IMR-90 (cell line): ENCODE measurements at regions not wholly inside any gene's neighbourhood (a gene's known extent, or its start where the extent isn't known, plus 50 kb on each side); places are given as distances from the start of the nearest gene placed in this dataset.

Experiments
- ATAC-seq: fragments of 200-7000 bp; cut with Tn5 transposase; 2 replicates; pipeline ENCODE4 v1.9.1; 2020; ENCODE audit warnings: low read depth, mild to moderate bottlenecking, moderate library complexity
- BruUV-seq: library from RNA; stranded (reverse); fragments of 400-500 nt; replicated peaks from 2 replicates; lab custom pipeline; 2021; lab: Mats Ljungman, UMichigan
- CTCF ChIA-PET: fragments of 300-600 bp; formaldehyde crosslinking; extraction: SDS; loops from one replicate; lab custom pipeline; 2021; ENCODE audit warnings: antibody characterized with exemption; lab: Yijun Ruan, JAX
- POLR2A ChIA-PET: fragments of 300-600 bp; sonication (Branson Sonifier 250); formaldehyde crosslinking; loops from one replicate; lab custom pipeline; 2022; ENCODE audit warnings: antibody characterized with exemption; ENCODE audit not compliant: unreplicated experiment; lab: Charles Lee
- DNase-seq: peaks from one replicate; pipeline ENCODE4 v3.0.0; 2013
- H2AFZ ChIP-seq: replicated peaks from 2 replicates; pipeline ENCODE3; 2013; ENCODE audit warnings: low read length, mild to moderate bottlenecking; ENCODE audit not compliant: poor library complexity
- H2AK5ac ChIP-seq: 2 replicates; pipeline ENCODE4 v1.6.1; 2013; ENCODE audit warnings: low read depth, low read length, inconsistent platforms
- H2AK9ac ChIP-seq: replicated peaks from 2 replicates; pipeline ENCODE3; 2013; ENCODE audit warnings: mild to moderate bottlenecking, low read depth, low read length, moderate library complexity; ENCODE audit not compliant: poor library complexity
- H2BK120ac ChIP-seq: 2 replicates; pipeline ENCODE4 v1.6.1; 2013; ENCODE audit warnings: low read depth, low read length, inconsistent platforms
- H2BK15ac ChIP-seq: 3 replicates; pipeline ENCODE4 v1.6.1; 2013; ENCODE audit warnings: low read depth, low read length, inconsistent platforms
- H2BK20ac ChIP-seq: 2 replicates; pipeline ENCODE4 v1.6.1; 2013; ENCODE audit warnings: low read depth, mild to moderate bottlenecking, inconsistent platforms, low read length, moderate library complexity
- H2BK5ac ChIP-seq: 2 replicates; pipeline ENCODE4 v1.6.1; 2013; ENCODE audit warnings: mild to moderate bottlenecking, low read depth, low read length, inconsistent platforms; ENCODE audit not compliant: poor library complexity, severe bottlenecking
- H3K14ac ChIP-seq: replicated peaks from 2 replicates; pipeline ENCODE4 v1.6.1; 2013; ENCODE audit warnings: low read depth, low read length, inconsistent platforms
- H3K18ac ChIP-seq: 2 replicates; pipeline ENCODE4 v1.6.1; 2013; ENCODE audit warnings: low read depth, low read length, control low read depth
- H3K23ac ChIP-seq: 2 replicates; pipeline ENCODE4 v1.6.1; 2013; ENCODE audit warnings: low read depth, low read length, inconsistent platforms
- H3K27ac ChIP-seq: 2 replicates; pipeline ENCODE4 v1.5.1; 2013; ENCODE audit warnings: mild to moderate bottlenecking, control low read depth, low read length; ENCODE audit not compliant: insufficient read depth
- H3K27me3 ChIP-seq: 2 replicates; pipeline ENCODE4 v1.6.1; 2013; ENCODE audit warnings: low read length; ENCODE audit not compliant: control insufficient read depth, insufficient read depth
- H3K36me3 ChIP-seq: 2 replicates; pipeline ENCODE4 v1.6.1; 2013; ENCODE audit warnings: low read length, mixed read lengths; ENCODE audit not compliant: control insufficient read depth, insufficient read depth
- H3K4ac ChIP-seq: 2 replicates; pipeline ENCODE4 v1.6.1; 2013; ENCODE audit warnings: low read depth, low read length, inconsistent platforms
- H3K4me1 ChIP-seq: 2 replicates; pipeline ENCODE4 v1.6.1; 2013; ENCODE audit warnings: low read length, mixed read lengths; ENCODE audit not compliant: control insufficient read depth, insufficient read depth
- H3K4me2 ChIP-seq: 2 replicates; pipeline ENCODE4 v1.6.1; 2013; ENCODE audit warnings: low read depth, mild to moderate bottlenecking, control low read depth, low read length, moderate library complexity
- H3K4me3 ChIP-seq: 2 replicates; pipeline ENCODE4 v1.5.1; 2013; ENCODE audit warnings: low read depth, mild to moderate bottlenecking, control low read depth, low read length, moderate library complexity; ENCODE audit not compliant: insufficient read depth
- H3K56ac ChIP-seq: 2 replicates; pipeline ENCODE4 v1.6.1; 2013; ENCODE audit warnings: low read length, inconsistent platforms; ENCODE audit not compliant: insufficient read depth; ENCODE audit errors: extremely low read depth
- H3K79me1 ChIP-seq, 2 experiments: 2 replicates each; pipeline ENCODE4 v1.6.1; 2013; ENCODE audit warnings: low read length in 2 of 2, inconsistent platforms in 1 of 2, low read depth in 1 of 2
- H3K9ac ChIP-seq: 2 replicates; pipeline ENCODE4 v1.6.1; 2013; ENCODE audit warnings: low read depth, low read length, control low read depth
- H3K9me1 ChIP-seq: 2 replicates; pipeline ENCODE4 v1.6.1; 2013; ENCODE audit warnings: low read length, inconsistent platforms; ENCODE audit not compliant: insufficient read depth
- H3K9me3 ChIP-seq: 2 replicates; pipeline ENCODE4 v1.6.1; 2013; ENCODE audit warnings: low read length; ENCODE audit not compliant: control insufficient read depth, insufficient read depth
- H4K20me1 ChIP-seq: 2 replicates; pipeline ENCODE4 v1.6.1; 2013; ENCODE audit warnings: low read length, inconsistent platforms; ENCODE audit not compliant: insufficient read depth
- H4K5ac ChIP-seq: 2 replicates; pipeline ENCODE4 v1.6.1; 2013; ENCODE audit warnings: mild to moderate bottlenecking, low read depth, low read length, control low read depth
- H4K8ac ChIP-seq, 2 experiments: 2 replicates each; pipeline ENCODE4 v1.6.1; 2013; ENCODE audit warnings: low read depth in 2 of 2, low read length in 2 of 2, control low read depth in 1 of 2, inconsistent platforms in 1 of 2
- H4K91ac ChIP-seq: 2 replicates; pipeline ENCODE4 v1.6.1; 2013; ENCODE audit warnings: low read depth, low read length, inconsistent platforms; ENCODE audit not compliant: insufficient read depth
- BHLHE40 ChIP-seq: fragments of 150-350 bp; IDR thresholded peaks from 2 replicates; pipeline ENCODE4 v1.6.1; 2016; ENCODE audit warnings: mild to moderate bottlenecking, low read depth, low read length
- CEBPB ChIP-seq: IDR thresholded peaks from 2 replicates; pipeline ENCODE4 v1.6.1; 2012; ENCODE audit warnings: low read depth, low read length, improper control_type of control experiment
- CHD1 ChIP-seq: IDR thresholded peaks from 2 replicates; pipeline ENCODE4 v1.6.1; 2012; ENCODE audit warnings: low read depth, low read length, improper control_type of control experiment
- FOS ChIP-seq: fragments of 150-350 bp; IDR thresholded peaks from 2 replicates; pipeline ENCODE4 v1.6.1; 2016; ENCODE audit warnings: low read depth, low read length
- MAFK ChIP-seq: IDR thresholded peaks from 2 replicates; pipeline ENCODE4 v1.6.1; 2012; ENCODE audit warnings: low read depth, low read length, improper control_type of control experiment
- MAZ ChIP-seq: IDR thresholded peaks from 2 replicates; pipeline ENCODE4 v1.6.1; 2012; ENCODE audit warnings: low read depth, mild to moderate bottlenecking, low read length, improper control_type of control experiment, moderate library complexity, borderline replicate concordance
- MXI1 ChIP-seq: IDR thresholded peaks from 2 replicates; pipeline ENCODE4 v1.6.1; 2012; ENCODE audit warnings: low read depth, mild to moderate bottlenecking, low read length, moderate library complexity, borderline replicate concordance
- NFE2L2 ChIP-seq: fragments of 150-350 bp; IDR thresholded peaks from 2 replicates; pipeline ENCODE4 v1.6.1; 2016; ENCODE audit warnings: low read depth, mild to moderate bottlenecking, low read length
- POLR2A ChIP-seq: IDR thresholded peaks from 2 replicates; pipeline ENCODE4 v1.6.1; 2012; ENCODE audit warnings: mild to moderate bottlenecking, low read depth, low read length
- RAD21 ChIP-seq: IDR thresholded peaks from 2 replicates; pipeline ENCODE4 v1.6.1; 2012; ENCODE audit warnings: low read length, improper control_type of control experiment
- RCOR1 ChIP-seq: IDR thresholded peaks from 2 replicates; pipeline ENCODE4 v1.6.1; 2012; ENCODE audit warnings: mild to moderate bottlenecking, low read length, improper control_type of control experiment; ENCODE audit not compliant: insufficient replicate concordance
- RFX5 ChIP-seq: IDR thresholded peaks from 2 replicates; pipeline ENCODE4 v1.8.0; 2012; ENCODE audit warnings: low read depth, mild to moderate bottlenecking, low read length, moderate library complexity
- SMC3 ChIP-seq: fragments of 150-350 bp; IDR thresholded peaks from 2 replicates; pipeline ENCODE4 v1.6.1; 2016; ENCODE audit warnings: low read depth, mild to moderate bottlenecking, antibody characterized with exemption, low read length, moderate library complexity
- WGBS, 2 experiments: methylation state at CpG; one replicate each; pipeline versions ENCODE4 v1.1.5 to v1.1.7; 2013; ENCODE audit warnings: missing lambda C conversion rate in 2 of 2; ENCODE audit not compliant: insufficient read length in 1 of 2; ENCODE audit errors: extremely low coverage in 2 of 2; 5-methylcytosine and 5-hydroxymethylcytosine counted together
- dilution Hi-C: fragments of 300-500 bp; cut with HindIII; formaldehyde crosslinking; loops from one replicate; pipeline ENCODE4 v1.14.3; 2018; ENCODE audit warnings: low sequenced_read_pairs; ENCODE audit not compliant: unreplicated experiment
- in situ Hi-C: fragments of 300-500 bp; cut with MboI; formaldehyde crosslinking; loops from 3 replicates; pipeline ENCODE4 v1.14.3; 2019; ENCODE audit warnings: low sequenced_read_pairs, inconsistent platforms, mixed read lengths
- intact Hi-C: fragments of 100-400 bp; cut with micrococcal nuclease; formaldehyde crosslinking; loops from 2 replicates; pipeline ENCODE4 v1.10.0; 2022
- TF ChIP-seq, protein P1 (sequence below): conservative IDR thresholded peaks from 2 replicates; pipeline ENCODE4 v1.5.1; 2012; ENCODE audit warnings: mild to moderate bottlenecking, low read depth, low read length, improper control_type of control experiment
- TF ChIP-seq, protein P2 (sequence below): fragments of 150-350 bp; IDR thresholded peaks from 2 replicates; pipeline ENCODE4 v1.6.1; 2017; ENCODE audit warnings: mild to moderate bottlenecking, antibody characterized with exemption, low read length, low read depth
- TF ChIP-seq, protein P3 (sequence below): fragments of 150-350 bp; IDR thresholded peaks from 2 replicates; pipeline ENCODE4 v1.6.1; 2016; ENCODE audit warnings: low read depth, mild to moderate bottlenecking, low read length, moderate library complexity, borderline replicate concordance

DNA sequence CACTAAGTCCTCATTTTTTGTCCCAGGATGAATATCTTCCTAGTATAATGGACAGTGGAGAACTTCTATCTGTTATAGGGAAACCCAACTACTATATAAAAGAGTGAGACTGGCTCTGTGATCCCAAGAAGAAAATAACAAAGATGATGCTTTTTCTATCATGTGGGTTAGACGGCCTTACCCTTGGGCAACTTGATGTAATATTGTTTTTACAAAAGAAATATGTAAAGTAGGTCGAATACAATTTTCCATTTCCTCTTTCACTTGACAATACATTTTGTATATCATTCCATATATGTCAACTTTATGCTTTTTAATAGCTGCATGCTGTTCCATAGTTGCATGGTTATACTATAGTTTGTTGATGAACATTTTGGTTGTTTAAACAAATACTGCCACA, 87.5 kb upstream of the SESTD1 start:
- Histone ChIP-seq H3K9me3 (no peaks in the 10 kb centered on the region), H4K20me1 (no peaks in the 10 kb centered on the region), H3K9me1 (no peaks in the 10 kb centered on the region), H3K27ac (no peak overlapping the region), H3K79me1 (no peaks in the 10 kb centered on the region), H3K56ac (no peak overlapping the region), H2BK120ac (no peak overlapping the region), H3K14ac (no peak overlapping the region), H4K91ac (no peak overlapping the region), H2AK5ac (no peak overlapping the region), H2BK5ac (no peak overlapping the region), H2AFZ (no peak overlapping the region), H3K9ac (no peak overlapping the region), H3K4ac (no peak overlapping the region), H3K4me3 (no peak overlapping the region), H4K5ac (no peak overlapping the region), H2BK20ac (no peak overlapping the region), H4K8ac (no peak overlapping the region), H3K18ac (no peak overlapping the region), H2BK15ac (no peak overlapping the region), H3K36me3 (no peaks in the 10 kb centered on the region), H3K4me2 (no peak overlapping the region), H3K4me1 (no peaks in the 10 kb centered on the region), H2AK9ac (no peak overlapping the region), H3K27me3 (peaks cover 2% of the 10 kb centered on the region; the same call in 1 of the 2 replicates), H3K23ac (no peak overlapping the region)
- no peak for DNase-seq
- no CpG with 5 or more reads among the region's 2 CpGs for WGBS, 2 experiments
- TF ChIP-seq POLR2A (no peak), RAD21 (no peak), RCOR1 (no peak), CEBPB (no peak), MAZ (no peak), NFE2L2 (no peak), MXI1 (no peak), RFX5 (no peak), FOS (no peak), BHLHE40 (no peak), SMC3 (no peak), CHD1 (no peak), MAFK (no peak)
- TF ChIP-seq, protein P1, sequence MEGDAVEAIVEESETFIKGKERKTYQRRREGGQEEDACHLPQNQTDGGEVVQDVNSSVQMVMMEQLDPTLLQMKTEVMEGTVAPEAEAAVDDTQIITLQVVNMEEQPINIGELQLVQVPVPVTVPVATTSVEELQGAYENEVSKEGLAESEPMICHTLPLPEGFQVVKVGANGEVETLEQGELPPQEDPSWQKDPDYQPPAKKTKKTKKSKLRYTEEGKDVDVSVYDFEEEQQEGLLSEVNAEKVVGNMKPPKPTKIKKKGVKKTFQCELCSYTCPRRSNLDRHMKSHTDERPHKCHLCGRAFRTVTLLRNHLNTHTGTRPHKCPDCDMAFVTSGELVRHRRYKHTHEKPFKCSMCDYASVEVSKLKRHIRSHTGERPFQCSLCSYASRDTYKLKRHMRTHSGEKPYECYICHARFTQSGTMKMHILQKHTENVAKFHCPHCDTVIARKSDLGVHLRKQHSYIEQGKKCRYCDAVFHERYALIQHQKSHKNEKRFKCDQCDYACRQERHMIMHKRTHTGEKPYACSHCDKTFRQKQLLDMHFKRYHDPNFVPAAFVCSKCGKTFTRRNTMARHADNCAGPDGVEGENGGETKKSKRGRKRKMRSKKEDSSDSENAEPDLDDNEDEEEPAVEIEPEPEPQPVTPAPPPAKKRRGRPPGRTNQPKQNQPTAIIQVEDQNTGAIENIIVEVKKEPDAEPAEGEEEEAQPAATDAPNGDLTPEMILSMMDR, result no peak
- TF ChIP-seq, protein P2, sequence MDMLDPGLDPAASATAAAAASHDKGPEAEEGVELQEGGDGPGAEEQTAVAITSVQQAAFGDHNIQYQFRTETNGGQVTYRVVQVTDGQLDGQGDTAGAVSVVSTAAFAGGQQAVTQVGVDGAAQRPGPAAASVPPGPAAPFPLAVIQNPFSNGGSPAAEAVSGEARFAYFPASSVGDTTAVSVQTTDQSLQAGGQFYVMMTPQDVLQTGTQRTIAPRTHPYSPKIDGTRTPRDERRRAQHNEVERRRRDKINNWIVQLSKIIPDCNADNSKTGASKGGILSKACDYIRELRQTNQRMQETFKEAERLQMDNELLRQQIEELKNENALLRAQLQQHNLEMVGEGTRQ, result no peak
- TF ChIP-seq, protein P3, sequence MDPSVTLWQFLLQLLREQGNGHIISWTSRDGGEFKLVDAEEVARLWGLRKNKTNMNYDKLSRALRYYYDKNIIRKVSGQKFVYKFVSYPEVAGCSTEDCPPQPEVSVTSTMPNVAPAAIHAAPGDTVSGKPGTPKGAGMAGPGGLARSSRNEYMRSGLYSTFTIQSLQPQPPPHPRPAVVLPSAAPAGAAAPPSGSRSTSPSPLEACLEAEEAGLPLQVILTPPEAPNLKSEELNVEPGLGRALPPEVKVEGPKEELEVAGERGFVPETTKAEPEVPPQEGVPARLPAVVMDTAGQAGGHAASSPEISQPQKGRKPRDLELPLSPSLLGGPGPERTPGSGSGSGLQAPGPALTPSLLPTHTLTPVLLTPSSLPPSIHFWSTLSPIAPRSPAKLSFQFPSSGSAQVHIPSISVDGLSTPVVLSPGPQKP, result no peak
- ChIA-PET POLR2A (no interaction called here), CTCF (interaction anchor here (1.5 kb wide), 1 partner anchor 8 kb away, joined by 4 read pairs; no protein-coding TSS in a partner anchor)
- no TSS peak for BruUV-seq
- in situ Hi-C loops (no loop called here), dilution Hi-C loops (no loop called here), intact Hi-C loops (no loop called here)
- ATAC-seq, result no peak
